Activated T-helper 1 cell treated with anti-CD3 and anti-CD28 coated beads, Interleukin-12 subunit alpha, Interleukin-12 subunit beta, Interleukin-2, Interleukin-4 antibody, amounts not matched to agents 30 ng/mL and 10 ng/mL and 1 ng/mL, durations not matched to agents 14 hours and 24 hours and 36 hours (primary cell): ENCODE measurements at regions not wholly inside any gene's neighbourhood (a gene's known extent, or its start where the extent isn't known, plus 50 kb on each side); places are given as distances from the start of the nearest gene placed in this dataset.

Experiments
- DNase-seq: peaks from one replicate; pipeline ENCODE4 v3.0.0; 2021; ENCODE audit warnings: low spot score
- H3K27ac Mint-ChIP-seq: one replicate; pipeline ENCODE4 v1.8.0; 2021; ENCODE audit warnings: mild to moderate bottlenecking, mixed read lengths
- H3K27me3 Mint-ChIP-seq: one replicate; pipeline ENCODE4 v1.8.0; 2022; ENCODE audit warnings: mild to moderate bottlenecking, moderate library complexity, mixed read lengths; ENCODE audit not compliant: insufficient read depth
- H3K36me3 Mint-ChIP-seq: one replicate; pipeline ENCODE4 v1.8.0; 2021; ENCODE audit warnings: low read depth, mixed read lengths
- H3K4me1 Mint-ChIP-seq: one replicate; pipeline ENCODE4 v1.8.0; 2021; ENCODE audit warnings: low read depth, mixed read lengths
- H3K4me3 Mint-ChIP-seq: one replicate; pipeline ENCODE4 v1.8.0; 2021; ENCODE audit warnings: mild to moderate bottlenecking, moderate library complexity, mixed read lengths
- H3K9me3 Mint-ChIP-seq: one replicate; pipeline ENCODE4 v1.8.0; 2021; ENCODE audit warnings: mixed read lengths
- intact Hi-C: fragments of 100-400 bp; cut with micrococcal nuclease; formaldehyde crosslinking; loops from one replicate; pipeline ENCODE4 v1.15.1; 2024

DNA sequence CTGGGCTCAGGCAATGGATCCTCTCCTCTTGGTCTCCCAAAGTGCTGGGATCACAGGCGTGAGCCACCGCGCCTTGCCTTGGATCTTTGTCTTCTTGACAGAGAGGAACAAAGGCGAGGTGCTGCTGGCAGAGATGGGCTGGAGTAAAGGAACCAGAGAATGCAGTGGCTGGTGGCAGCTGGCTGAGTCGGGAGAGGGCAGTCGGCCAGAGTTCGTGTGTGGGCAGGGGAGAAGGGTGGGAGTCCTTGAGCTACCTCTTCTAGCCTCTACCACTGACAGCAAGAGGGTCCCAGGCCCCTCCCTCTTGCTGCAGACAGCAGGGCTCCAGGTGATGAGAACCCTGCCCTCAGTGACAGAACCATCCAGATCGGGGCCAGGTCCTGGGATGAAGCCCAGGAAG, 86.2 kb upstream of the LINC01488 start:
- intact Hi-C loops: no loop called here
- H3K4me1 Mint-ChIP-seq: no peaks in the 10 kb centered on the region
- H3K27ac Mint-ChIP-seq: no peak overlapping the region
- no peaks in the 10 kb centered on the region for H3K36me3 Mint-ChIP-seq
- no peaks in the 10 kb centered on the region for H3K27me3 Mint-ChIP-seq
- H3K9me3 Mint-ChIP-seq: no peaks in the 10 kb centered on the region
- DNase-seq: no peak
- H3K4me3 Mint-ChIP-seq: no peak overlapping the region

DNA sequence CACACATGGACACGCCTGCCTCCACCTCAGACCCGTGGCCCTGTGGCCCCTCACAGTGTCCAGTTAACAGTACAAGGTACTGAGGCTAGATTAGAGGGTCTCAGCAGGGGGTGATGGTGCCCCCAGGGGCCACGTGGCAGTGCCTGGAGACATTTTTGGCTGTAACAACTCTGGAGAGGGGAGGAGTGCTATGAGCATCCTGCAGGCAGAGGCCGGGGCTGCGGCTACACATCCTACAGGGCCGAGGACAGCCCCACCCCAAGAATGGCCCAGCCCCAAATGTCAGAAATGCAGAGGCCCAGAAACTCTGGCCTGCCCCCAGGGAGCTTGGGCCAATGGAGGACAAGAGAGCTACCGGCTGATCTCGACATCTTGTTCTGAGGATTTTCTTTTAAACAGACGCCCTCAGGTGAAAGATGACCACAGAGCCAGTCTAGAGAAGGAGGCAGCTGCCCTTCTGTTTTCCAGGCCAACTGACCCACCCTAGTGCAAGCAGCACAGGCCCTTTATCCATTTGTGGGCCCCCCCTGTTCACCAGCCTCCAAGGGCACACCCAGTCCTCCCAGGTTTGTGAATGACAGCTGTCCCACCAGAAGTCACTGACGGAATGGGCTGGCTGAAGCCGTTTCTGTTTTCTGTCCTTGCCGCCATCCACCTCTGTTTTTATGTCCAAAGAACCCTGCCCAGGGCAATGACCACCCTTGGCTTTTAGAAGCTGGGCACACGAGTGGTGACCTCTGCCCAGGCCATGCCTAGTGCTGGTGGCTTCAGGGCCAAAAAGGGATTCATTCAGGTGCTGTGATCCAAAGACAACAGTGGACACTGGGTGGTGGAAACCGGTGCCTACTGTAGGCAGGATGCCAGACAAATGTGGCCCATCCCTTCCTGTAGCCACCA, 85.2 kb upstream of the LINC01488 start:
- Mint-ChIP-seq H3K27me3 (no peaks in the 10 kb centered on the region), H3K27ac (no peak overlapping the region), H3K4me3 (no peak overlapping the region), H3K36me3 (no peaks in the 10 kb centered on the region), H3K9me3 (no peaks in the 10 kb centered on the region), H3K4me1 (peaks cover 2% of the 10 kb centered on the region)
- intact Hi-C loops: no loop called here
- DNase-seq: no peak

DNA sequence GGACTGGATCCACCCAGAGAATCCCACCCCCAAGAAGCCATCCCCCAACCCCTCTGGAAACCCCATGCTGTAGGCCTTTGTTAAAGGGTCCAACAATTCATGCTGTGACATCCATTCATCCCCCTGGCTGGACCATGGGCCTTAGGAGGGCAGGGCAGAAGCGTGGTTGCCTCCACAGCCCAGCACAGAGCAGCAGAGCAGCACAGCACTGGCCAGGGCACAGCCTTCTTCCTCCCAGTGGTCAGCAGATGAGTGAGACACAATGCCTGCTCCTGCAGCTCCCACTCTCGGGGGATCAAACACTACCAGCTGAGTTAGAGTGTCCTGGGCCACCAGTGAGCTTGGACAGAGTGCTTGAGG, 84.5 kb upstream of the LINC01488 start:
- Mint-ChIP-seq H3K4me1 (peaks cover 9% of the 10 kb centered on the region), H3K36me3 (no peaks in the 10 kb centered on the region), H3K9me3 (no peaks in the 10 kb centered on the region), H3K27me3 (no peaks in the 10 kb centered on the region), H3K4me3 (no peak overlapping the region), H3K27ac (no peak overlapping the region)
- intact Hi-C loops: no loop called here
- DNase-seq: no peak

DNA sequence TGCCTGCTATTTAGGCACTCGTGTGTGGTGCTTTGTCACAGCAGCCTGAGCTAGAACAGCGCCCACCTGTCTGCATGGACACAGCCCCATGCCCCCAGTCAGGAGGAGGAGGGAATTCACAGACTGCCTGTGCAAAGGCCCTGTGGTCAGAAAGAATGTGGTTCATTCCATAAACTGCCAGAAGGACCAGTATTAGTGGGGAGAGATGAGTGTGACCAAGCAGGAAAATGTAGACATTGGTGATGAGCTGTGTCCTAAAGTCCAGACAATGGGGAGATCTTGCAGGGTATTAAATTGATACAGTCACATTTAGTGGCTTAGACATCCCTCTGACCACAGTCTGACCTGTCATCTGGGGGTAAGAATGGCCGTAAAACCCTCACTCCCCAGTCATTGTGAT, 83.7 kb upstream of the LINC01488 start:
- H3K9me3 Mint-ChIP-seq: no peaks in the 10 kb centered on the region
- H3K4me3 Mint-ChIP-seq: no peak overlapping the region
- intact Hi-C loops: no loop called here

DNA sequence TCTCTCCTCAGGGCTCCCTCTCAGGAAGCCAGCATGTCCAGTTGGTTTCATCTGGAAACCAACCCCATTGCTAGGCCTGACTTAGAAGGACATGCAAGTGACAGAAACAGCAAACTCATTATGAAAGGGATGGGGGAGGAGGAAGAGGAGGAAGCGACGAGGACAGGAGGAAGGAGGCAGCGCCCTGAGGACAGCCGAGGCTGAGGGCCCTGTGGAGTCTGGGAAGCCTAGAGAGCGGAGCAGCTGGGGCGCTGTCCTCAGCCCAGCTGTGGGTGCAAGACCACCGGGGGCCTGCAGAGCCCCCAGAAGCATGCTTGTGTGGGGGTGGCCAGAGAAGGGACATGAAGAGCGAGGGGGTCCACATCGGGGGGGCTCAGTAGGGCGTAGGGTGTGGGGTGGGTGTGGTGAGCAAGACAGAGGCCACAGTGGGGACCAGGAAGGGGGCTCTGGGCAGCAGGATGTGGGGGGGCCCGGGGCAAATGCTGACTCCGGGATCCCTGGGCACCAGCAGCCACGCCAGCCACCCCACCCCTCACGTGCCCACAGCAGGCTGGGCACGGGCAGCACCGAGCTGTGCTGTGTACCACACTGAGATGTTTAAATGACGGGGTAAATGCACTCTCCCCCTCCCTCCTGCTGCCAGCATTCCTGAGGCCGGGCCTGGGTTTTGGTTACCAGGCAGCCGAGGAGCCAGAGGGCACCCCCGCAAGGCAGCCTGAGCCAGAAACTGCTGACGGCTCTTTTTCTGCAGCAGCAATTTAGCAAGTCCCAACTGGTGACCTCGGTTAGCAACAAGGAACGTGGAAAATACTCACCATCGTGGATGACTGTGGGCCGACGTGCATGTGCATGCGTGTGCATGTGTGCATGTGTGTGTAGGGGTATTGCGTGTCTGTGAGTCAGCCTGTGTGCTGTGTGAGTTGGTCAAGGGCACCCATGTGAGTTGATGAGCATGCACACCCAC, 82.7 kb upstream of the LINC01488 start:
- no peak for DNase-seq
- no peaks in the 10 kb centered on the region for H3K27me3 Mint-ChIP-seq
- peaks cover 5% of the 10 kb centered on the region for H3K9me3 Mint-ChIP-seq
- intact Hi-C loops: no loop called here
- peaks cover 9% of the 10 kb centered on the region for H3K4me1 Mint-ChIP-seq
- H3K36me3 Mint-ChIP-seq: no peaks in the 10 kb centered on the region
- no peak overlapping the region for H3K27ac Mint-ChIP-seq
- no peak overlapping the region for H3K4me3 Mint-ChIP-seq

More for the DNA sequence above, 83.7 kb upstream of the LINC01488 start:
- no peak for DNase-seq
- no peak overlapping the region for H3K27ac Mint-ChIP-seq
- H3K36me3 Mint-ChIP-seq: no peaks in the 10 kb centered on the region
- H3K27me3 Mint-ChIP-seq: no peaks in the 10 kb centered on the region
- H3K4me1 Mint-ChIP-seq: peaks cover 9% of the 10 kb centered on the region

DNA sequence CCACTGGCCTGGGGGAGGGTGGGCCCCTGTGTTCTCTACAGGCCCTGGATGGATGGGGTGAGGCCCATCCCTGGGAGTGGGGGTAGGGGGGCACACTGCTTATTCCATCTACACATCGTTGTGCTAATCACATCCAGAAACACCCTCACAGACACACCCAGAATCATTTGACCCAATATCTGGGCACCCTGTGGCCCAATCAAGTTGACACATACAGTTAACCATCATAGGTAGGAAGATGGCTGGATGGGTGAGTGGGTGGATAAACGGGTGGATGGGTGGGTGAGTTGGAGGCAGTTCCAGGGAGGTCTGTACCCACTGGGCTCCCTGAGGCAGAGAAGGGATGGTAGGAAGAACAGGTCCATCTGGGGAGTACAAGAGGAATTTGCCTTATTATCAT, 81.3 kb upstream of the LINC01488 start:
- peaks cover 9% of the 10 kb centered on the region for H3K4me1 Mint-ChIP-seq
- H3K9me3 Mint-ChIP-seq: peaks cover 5% of the 10 kb centered on the region
- no peak overlapping the region for H3K27ac Mint-ChIP-seq
- no peaks in the 10 kb centered on the region for H3K27me3 Mint-ChIP-seq
- no peaks in the 10 kb centered on the region for H3K36me3 Mint-ChIP-seq
- DNase-seq: no peak
- no peak overlapping the region for H3K4me3 Mint-ChIP-seq
- intact Hi-C loops: no loop called here

DNA sequence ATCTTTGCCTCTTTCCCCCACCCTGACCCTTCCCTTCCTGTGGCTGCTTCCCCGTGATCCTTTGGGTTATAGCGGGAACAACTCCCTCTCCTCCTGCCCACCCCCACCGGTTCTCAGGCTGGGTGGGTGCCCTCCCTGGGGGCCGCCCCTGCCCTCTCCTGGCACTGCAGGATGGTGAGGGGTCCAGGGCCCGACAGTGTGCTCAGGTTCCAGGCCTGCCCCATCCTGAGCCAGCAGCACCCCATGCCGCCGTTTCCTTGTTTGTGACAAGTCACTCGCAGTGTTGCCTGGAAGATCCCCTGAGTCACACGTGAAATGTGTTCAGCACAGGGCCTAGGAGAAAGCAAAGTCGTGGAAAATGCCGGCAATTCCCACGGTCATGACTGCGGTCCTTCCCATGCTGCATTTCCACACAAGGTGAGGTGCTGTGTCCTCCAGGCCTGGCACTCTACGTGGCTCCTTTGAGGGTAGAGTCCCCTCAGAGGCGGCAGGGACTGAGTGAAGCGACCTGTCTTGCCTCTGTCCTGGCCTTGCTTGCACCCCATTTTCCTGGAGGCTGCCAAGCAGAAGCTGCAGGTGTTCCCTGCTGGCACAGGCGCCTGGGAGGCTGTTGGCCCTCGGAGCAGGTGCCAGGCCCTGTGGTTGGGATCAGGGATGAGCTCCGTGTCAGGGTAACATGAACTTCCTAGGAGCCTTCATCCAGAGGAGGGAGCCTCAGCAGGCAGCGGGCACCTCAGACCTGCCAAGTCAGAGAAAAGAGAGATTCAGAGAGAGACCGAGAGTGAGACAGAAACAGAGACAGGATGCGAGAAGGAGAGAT, 80.5 kb upstream of the LINC01488 start:
- no peaks in the 10 kb centered on the region for H3K36me3 Mint-ChIP-seq
- H3K4me3 Mint-ChIP-seq: no peak overlapping the region
- DNase-seq: no peak
- intact Hi-C loops: no loop called here
- peaks cover 5% of the 10 kb centered on the region for H3K9me3 Mint-ChIP-seq
- no peak overlapping the region for H3K27ac Mint-ChIP-seq
- peaks cover 9% of the 10 kb centered on the region for H3K4me1 Mint-ChIP-seq
- peaks cover 3% of the 10 kb centered on the region for H3K27me3 Mint-ChIP-seq

DNA sequence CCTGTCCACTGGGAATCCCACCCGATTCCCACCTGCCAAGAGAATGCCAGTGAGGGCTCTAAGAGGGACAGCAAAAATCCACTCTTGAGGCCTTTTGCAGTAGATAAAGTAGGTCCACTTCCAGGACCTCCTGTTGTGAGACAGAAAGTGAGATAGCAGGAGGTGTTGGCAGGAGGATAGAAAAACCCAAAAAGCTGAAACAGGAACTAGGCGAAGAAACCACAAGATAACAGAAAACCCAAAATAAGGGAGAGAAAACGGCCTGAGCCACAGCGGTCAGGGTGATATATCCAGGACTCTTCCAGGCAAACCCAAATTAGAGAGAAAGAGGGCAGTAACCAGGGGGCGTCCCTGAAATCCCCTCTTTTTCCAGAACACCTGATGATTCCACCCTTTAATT, 79.7 kb upstream of the LINC01488 start:
- Mint-ChIP-seq H3K27me3 (peaks cover 9% of the 10 kb centered on the region), H3K36me3 (no peaks in the 10 kb centered on the region), H3K4me1 (peaks cover 9% of the 10 kb centered on the region), H3K27ac (no peak overlapping the region), H3K9me3 (peaks cover 5% of the 10 kb centered on the region), H3K4me3 (no peak overlapping the region)
- intact Hi-C loops: no loop called here
- DNase-seq: no peak

DNA sequence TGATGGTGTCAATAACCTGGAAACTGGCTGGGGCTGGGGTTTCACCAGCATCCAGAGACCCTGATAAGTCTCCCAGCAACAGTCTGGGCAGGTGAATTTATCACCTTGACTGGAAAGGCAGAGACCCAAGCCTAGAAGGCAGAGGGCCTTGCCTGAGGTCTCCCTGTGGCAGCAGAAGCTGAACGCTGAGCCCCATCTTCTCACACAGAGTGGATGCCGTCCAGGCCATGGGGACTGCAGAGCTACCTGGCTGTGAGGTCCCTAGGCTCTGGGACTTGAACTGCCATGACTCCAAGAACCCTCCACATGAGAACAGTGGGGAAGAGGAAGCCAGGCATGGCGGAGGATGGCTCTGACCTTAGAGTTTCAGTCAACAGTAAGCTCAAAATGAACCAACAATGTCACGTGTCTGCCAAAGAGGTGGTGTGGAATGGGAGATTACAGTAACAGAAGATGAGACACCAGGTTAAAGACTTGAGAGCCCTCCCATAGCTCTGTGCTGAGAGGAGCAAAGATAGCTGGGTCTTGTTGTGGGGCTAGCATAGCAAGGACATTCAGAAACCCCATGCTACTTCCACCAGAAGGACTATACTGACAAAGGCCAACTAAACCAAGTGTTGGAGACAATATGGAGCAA, 79.1 kb upstream of the LINC01488 start:
- Mint-ChIP-seq H3K9me3 (peaks cover 5% of the 10 kb centered on the region), H3K27ac (no peak overlapping the region), H3K27me3 (peaks cover 12% of the 10 kb centered on the region), H3K4me1 (peaks cover 9% of the 10 kb centered on the region), H3K36me3 (no peaks in the 10 kb centered on the region), H3K4me3 (no peak overlapping the region)
- no peak for DNase-seq
- intact Hi-C loops: no loop called here

DNA sequence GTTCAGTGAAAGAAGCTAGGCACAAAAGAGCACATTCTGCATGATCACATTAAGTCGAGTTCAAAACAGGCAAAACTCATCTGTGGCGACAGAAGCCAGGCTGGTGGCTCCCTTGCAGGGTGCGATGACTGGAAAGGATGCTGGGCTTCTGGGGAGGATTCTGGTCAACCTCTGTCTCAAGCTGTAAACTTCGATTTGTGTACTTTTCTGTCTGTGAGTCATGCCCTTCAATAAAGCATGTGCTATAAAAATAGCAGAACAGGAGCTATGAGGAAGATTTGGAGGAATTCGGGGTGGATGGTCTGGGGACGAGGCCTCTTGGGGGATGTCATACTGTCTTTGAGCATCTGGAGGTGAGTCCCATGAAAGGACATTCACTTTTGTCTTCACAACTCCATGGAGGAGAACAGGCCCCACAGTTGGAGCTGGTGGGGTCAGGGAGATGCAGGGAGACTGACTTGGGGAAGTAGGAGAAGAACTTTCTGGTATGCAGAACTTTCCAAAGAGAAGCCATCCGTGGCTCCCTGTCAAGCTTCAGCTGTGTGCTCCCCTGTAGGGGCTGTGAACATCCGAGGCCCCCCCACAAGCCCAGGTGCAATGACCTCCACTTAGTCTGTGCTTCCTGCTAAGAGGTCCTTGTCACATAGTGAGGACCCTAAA, 77.8 kb upstream of the LINC01488 start:
- H3K9me3 Mint-ChIP-seq: peaks cover 5% of the 10 kb centered on the region

DNA sequence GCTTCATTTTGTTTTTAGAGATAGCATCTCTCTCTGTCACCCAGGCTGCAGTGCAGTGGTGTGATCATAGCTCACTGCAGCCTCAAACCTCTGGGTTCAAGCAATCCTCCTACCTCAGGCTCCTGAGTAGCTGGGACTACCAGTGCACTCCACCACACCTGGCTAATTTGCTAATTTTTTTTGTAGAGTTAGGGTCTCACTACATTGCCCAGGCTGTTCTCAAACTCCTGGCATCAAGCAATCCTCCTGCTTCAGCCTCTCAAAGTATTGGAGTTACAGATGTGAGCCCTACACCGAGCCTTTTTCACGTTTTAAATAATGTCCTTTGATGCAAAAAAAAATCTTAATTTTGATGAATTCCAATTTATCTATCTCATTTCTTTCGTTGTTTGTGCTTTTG, 75.4 kb upstream of the LINC01488 start:
- Mint-ChIP-seq H3K4me1 (peaks cover 14% of the 10 kb centered on the region), H3K27ac (no peak overlapping the region), H3K9me3 (peaks cover 5% of the 10 kb centered on the region), H3K27me3 (peaks cover 21% of the 10 kb centered on the region), H3K4me3 (no peak overlapping the region), H3K36me3 (no peaks in the 10 kb centered on the region)
- intact Hi-C loops: no loop called here
- no peak for DNase-seq

More for the DNA sequence above, 77.8 kb upstream of the LINC01488 start:
- intact Hi-C loops: no loop called here
- Mint-ChIP-seq H3K36me3 (no peaks in the 10 kb centered on the region), H3K4me1 (peaks cover 9% of the 10 kb centered on the region), H3K27me3 (peaks cover 18% of the 10 kb centered on the region), H3K4me3 (no peak overlapping the region), H3K27ac (no peak overlapping the region)
- DNase-seq: no peak
